H1 (cell line): ENCODE measurements at regions not wholly inside any gene's neighbourhood (a gene's known extent, or its start where the extent isn't known, plus 50 kb on each side); places are given as distances from the start of the nearest gene placed in this dataset.

Experiments used
- ASH2L ChIP-seq: fragments of 200-600, 300-600 bp; sonication (generic); IDR thresholded peaks from one replicate; pipeline ENCODE4 v1.7.1; 2017; ENCODE audit warnings: low read length
- ATF2 ChIP-seq: IDR thresholded peaks from 2 replicates; pipeline ENCODE4 v1.6.1; 2012; ENCODE audit warnings: low read length, inconsistent platforms
- MAX ChIP-seq: IDR thresholded peaks from 2 replicates; pipeline ENCODE4 v1.6.1; 2012; ENCODE audit warnings: inconsistent platforms
- POLR2AphosphoS5 ChIP-seq: IDR thresholded peaks from 2 replicates; pipeline ENCODE4 v1.6.1; 2011; ENCODE audit warnings: low read depth, low read length
- SP1 ChIP-seq: IDR thresholded peaks from 2 replicates; pipeline ENCODE4 v1.6.1; 2011; ENCODE audit warnings: low read depth, low read length
- TCF12 ChIP-seq: IDR thresholded peaks from 2 replicates; pipeline ENCODE4 v1.6.1; 2011; ENCODE audit warnings: low read depth, mild to moderate bottlenecking, low read length

GRCh38 chr15:69813881-69814280 is 283.8 kb downstream of the TLE3 start (continued):
- TF ChIP-seq TCF12 (no peak), SP1 (no peak), MAX (no peak), ATF2 (no peak), POLR2AphosphoS5 (no peak), ASH2L (no peak)
- TF ChIP-seq, all 59 proteins: peak for 0
